ENCODE measurements at regions not wholly inside any gene's neighbourhood (a gene's known extent, or its start where the extent isn't known, plus 50 kb on each side); places are given as distances from the start of the nearest gene placed in this dataset.
A peak's percentile ranks its signal among the peaks of the same experiment; 100 is the strongest.

DNA sequence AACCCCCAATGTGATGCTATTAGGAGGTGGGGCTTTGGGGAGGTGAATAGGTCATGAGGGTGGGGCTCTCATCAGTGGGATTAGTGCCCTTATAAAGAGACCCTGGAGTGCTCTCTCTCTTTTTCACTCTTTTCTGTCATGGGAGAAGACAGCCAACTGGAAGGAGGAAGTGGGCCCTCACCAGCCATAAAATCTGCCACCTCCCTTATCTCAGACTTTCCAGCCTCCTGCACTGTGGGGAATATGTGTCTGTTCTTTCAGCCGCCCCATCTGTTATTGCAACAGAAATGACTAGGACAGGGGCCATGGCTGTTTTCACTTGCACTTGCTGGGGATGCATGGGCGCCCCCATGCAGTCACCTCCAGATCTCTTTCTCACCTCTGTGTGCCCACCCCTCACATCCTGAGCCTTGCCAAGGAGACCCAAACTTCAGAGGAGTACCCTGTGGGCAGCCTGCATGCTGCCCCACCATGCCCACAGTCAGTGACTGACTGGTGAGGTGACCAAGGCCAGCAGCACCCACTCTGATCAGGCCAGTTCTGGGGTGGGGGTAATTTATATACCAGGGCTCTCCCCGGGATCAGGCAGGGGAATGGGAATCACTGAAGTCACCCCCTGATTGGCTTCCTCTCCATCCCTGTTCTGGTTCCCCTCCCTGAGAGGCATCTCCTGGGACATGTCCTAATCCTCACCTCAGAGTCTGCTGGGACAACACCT, 118.4 kb downstream of the ANKRD60 start:
- no peak overlapping the region for H3K27ac Mint-ChIP-seq
- no peaks in the 10 kb centered on the region for H3K36me3 Mint-ChIP-seq
- CTCF ChIA-PET, result no interaction called here
- no peaks in the 10 kb centered on the region for H3K4me1 Mint-ChIP-seq
- H3K9me3 Mint-ChIP-seq, result no peaks in the 10 kb centered on the region
- DNase-seq, result no peak
- no peak overlapping the region for H3K4me3 Mint-ChIP-seq
- peaks cover 16% of the 10 kb centered on the region for H3K27me3 Mint-ChIP-seq

DNA sequence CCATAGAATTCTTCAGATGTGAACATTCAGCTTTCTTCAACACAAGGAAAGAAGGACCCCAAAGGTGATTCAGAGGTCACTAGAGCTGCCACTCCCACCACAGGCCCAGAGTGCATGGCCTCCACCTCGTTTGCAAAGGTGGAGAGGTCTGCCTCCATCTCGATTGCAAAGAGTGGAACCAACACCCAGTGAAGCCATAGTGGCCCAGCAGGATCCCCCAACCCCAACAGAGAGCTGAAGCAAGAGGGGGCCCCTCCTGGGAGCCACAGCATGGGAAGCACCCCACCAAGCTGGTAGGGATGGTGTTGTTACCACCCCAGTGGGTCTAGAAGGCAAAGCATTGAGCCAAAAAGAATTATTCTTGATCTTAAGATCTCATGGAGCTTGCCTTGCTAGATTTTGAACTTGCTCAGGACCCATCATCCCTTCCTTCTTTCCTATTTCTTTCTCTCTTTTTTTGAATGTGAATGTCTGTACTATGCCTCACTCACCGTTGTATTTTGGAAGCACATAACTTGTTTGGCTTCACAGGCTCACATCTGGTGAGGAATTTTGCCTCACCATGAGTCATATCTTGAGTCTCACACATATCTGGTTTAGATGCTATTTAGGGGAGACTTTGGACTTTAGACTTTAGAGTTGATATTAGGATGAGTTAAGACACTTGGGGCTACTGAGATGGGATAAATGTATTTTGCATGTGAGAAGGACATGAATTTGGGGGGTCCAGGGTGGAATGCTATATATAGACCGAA, 119.2 kb downstream of the ANKRD60 start:
- Mint-ChIP-seq H3K36me3 (no peaks in the 10 kb centered on the region), H3K27me3 (peaks cover 16% of the 10 kb centered on the region), H3K9me3 (no peaks in the 10 kb centered on the region), H3K27ac (no peak overlapping the region), H3K4me3 (no peak overlapping the region), H3K4me1 (no peaks in the 10 kb centered on the region)
- CTCF ChIA-PET, result no interaction called here
- DNase-seq, result no peak

DNA sequence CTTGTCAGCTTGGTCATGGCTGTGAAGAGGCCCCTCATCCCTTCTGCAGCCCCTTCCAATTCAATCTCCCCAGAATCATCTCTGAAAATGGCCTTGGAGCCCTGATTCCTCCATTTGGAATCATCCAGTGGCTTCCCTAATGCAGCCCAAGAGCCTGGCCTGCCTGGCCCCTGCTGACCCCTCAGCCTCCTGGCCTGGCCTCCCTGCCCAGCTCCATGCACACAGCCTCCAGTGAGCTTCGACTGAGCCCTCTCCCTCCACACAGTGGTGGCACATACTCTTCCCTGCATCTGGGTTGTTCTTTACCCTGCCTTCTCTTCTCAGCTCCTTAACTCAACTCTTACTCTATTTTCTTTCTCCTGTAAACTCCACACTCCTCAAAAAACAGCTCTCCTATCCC, 120.9 kb downstream of the ANKRD60 start:
- Mint-ChIP-seq H3K9me3 (no peaks in the 10 kb centered on the region), H3K4me3 (no peak overlapping the region), H3K36me3 (no peaks in the 10 kb centered on the region), H3K4me1 (no peaks in the 10 kb centered on the region), H3K27me3 (peaks cover 28% of the 10 kb centered on the region), H3K27ac (no peak overlapping the region)
- CTCF ChIA-PET, result no interaction called here
- no peak for DNase-seq

DNA sequence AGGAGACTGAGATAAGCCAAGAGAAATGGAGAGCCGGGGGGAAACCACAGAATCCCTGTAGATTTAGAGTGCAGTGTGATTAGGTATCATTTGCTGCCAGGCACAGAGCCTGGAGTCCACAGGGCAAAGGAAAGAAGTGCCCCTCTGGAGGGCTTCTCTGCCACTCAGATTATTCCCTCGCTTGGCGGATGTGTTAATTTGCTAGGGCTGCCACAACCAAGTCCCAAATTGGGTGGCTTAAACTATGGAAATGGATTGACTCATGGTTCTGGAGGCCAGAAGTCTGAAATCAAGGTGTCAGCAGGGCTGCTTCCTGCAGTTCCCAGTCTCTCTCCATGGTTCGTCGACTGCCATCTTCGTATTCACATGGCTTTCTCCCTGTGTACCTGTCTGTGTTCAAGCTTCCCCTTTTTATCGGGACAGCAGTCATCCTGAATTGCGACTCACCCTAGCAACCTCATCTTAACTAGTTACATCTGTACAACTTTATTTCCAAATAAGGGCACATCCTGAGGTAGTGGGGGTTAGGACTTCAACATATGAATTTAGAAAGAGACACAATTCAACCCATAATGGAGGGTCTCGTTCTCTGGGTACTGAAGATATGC, 122.2 kb downstream of the ANKRD60 start:
- Mint-ChIP-seq H3K9me3 (no peaks in the 10 kb centered on the region), H3K4me1 (no peaks in the 10 kb centered on the region), H3K4me3 (no peak overlapping the region), H3K27me3 (peaks cover 28% of the 10 kb centered on the region), H3K36me3 (no peaks in the 10 kb centered on the region), H3K27ac (no peak overlapping the region)
- DNase-seq, result no peak
- CTCF ChIA-PET, result no interaction called here

DNA sequence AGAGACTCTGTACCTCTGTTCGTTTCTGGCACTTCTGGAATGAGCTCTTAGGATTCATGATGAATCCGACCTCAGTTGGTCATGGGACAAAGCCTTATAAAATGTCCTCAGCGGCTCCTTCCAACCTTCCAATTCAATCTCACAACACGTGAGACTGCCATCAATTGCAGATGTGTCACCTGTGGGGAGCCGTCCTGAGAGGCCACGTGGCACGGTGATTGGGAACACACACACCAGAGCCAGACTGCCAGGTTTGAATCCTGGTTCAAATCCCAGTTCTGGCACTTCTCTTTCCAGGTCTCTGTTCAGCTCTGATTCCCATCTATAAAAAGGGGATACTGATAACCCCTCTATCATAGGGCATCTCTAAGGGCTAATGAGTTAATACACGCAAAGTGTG, 124.5 kb downstream of the ANKRD60 start:
- Mint-ChIP-seq H3K4me3 (no peak overlapping the region), H3K36me3 (no peaks in the 10 kb centered on the region), H3K27ac (no peak overlapping the region), H3K4me1 (no peaks in the 10 kb centered on the region), H3K9me3 (no peaks in the 10 kb centered on the region), H3K27me3 (peaks cover 24% of the 10 kb centered on the region)
- CTCF ChIA-PET, result no interaction called here
- DNase-seq, result no peak

DNA sequence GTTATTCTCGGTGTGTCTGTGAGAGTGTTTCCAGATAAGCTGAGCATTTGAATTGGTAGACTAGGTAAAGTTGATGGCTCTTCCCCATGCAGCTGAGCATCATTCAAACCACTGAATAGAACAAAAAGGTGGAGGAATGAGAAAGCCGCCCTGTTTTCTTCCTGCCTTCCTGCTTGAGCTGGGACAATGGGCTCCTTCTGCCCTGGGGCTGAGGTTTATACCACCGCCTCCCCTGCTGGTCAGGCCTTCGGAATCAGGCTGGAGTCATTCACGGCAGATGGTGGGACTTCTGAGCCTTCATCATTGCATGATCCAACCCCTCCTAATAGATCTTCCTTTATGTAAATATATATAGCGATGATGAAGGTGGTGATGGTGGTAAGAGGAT, 124.9 kb downstream of the ANKRD60 start:
- CTCF ChIA-PET, result no interaction called here
- H3K27ac Mint-ChIP-seq, result peak overlapping the region; percentile 16
- H3K4me1 Mint-ChIP-seq, result no peaks in the 10 kb centered on the region
- peaks cover 24% of the 10 kb centered on the region for H3K27me3 Mint-ChIP-seq
- no peak overlapping the region for H3K4me3 Mint-ChIP-seq
- DNase-seq, result no peak
- H3K36me3 Mint-ChIP-seq, result no peaks in the 10 kb centered on the region
- H3K9me3 Mint-ChIP-seq, result no peaks in the 10 kb centered on the region

DNA sequence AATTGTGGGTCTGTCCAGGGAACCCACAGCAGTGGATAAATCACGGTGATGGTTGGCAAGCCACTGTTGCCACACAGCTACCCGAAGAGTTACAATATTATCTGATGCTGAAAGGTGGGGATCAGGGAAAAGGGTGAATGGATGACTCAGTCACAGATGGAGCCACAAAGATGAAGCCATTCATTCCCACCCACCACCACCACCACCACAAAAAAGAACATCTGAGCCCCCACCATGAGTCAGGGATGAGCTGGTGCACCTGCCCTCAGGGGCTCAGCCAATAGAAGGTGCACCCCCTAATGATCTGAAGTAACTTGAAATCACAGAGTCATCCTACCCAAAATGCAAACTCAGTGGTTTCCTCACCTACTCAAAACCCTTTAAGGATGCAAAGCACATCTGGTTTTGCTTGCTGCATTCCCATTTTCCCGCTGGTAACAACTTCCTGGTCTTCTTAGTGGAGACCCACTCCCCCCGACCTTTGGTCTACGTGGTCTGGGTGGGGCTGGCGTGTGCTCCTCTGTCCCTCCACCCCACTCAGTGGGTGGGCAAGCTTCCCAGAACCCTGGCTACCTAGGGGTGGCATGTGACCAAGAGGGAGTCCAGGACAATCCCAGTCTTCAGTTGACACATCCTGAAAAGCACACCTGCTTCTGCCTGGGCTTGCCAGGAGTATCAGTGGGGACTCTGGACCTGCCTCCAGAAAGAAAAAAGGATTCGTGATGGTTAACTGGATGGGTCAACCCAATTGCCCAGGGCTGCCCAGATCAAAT, 125.5 kb downstream of the ANKRD60 start:
- H3K36me3 Mint-ChIP-seq, result no peaks in the 10 kb centered on the region
- H3K4me1 Mint-ChIP-seq, result no peaks in the 10 kb centered on the region
- CTCF ChIA-PET, result no interaction called here
- DNase-seq, result no peak
- peaks cover 24% of the 10 kb centered on the region for H3K27me3 Mint-ChIP-seq
- H3K4me3 Mint-ChIP-seq, result no peak overlapping the region
- no peak overlapping the region for H3K27ac Mint-ChIP-seq
- H3K9me3 Mint-ChIP-seq, result no peaks in the 10 kb centered on the region

DNA sequence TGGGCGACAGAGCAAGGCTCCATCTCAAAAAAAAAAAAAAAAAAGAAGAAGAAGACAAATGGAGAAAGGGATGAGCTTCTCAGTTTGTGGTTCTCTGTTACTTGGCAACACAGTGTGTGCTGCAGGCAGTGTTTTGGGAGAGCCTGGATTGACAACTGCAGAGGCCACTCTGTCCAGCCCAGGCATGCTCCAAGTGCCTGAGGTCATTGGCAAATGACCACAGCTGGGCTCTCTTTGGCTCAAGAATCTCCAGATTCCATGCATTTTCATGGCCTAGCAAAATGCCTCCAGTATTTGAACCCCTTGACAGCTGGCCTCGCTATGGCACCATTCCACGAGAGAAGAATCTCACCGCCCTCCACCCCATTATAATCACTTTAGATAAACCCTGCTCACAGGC, 126.2 kb downstream of the ANKRD60 start:
- H3K36me3 Mint-ChIP-seq, result no peaks in the 10 kb centered on the region
- no peak overlapping the region for H3K4me3 Mint-ChIP-seq
- H3K27ac Mint-ChIP-seq, result no peak overlapping the region
- DNase-seq, result no peak
- no peaks in the 10 kb centered on the region for H3K9me3 Mint-ChIP-seq
- H3K27me3 Mint-ChIP-seq, result peaks cover 20% of the 10 kb centered on the region
- no peaks in the 10 kb centered on the region for H3K4me1 Mint-ChIP-seq
- CTCF ChIA-PET, result no interaction called here

DNA sequence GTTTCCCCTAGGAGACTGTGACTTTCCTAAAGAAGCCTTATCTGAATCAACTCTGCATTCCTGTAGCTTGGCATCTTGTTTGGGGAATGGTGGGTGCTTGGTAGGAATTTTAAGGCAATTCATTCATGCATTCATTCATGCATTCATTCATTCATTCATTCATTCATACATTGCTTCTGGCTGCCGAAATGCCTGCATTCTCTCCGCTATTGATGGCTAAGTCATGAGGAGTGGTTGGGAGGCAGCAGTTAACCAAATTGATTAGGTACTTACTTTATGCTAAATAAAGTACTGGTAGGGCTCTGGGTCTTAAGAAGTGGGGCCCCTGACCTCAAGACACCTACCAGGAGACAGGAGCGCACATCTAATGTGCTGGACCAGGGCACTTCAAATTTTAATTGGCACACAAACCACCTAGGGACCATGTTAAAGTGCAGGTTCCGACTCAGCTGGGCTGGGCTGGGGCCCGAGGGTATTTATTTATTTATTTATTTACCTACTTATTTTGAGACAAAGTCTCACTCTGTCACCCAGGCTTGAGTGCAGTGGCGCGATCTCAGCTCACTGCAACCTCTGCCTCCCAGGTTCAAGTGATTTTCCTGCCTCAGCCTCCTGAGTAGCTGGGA, 127.6 kb downstream of the ANKRD60 start:
- Mint-ChIP-seq H3K27ac (no peak overlapping the region), H3K27me3 (peaks cover 25% of the 10 kb centered on the region), H3K36me3 (no peaks in the 10 kb centered on the region), H3K4me3 (no peak overlapping the region), H3K4me1 (no peaks in the 10 kb centered on the region), H3K9me3 (no peaks in the 10 kb centered on the region)
- CTCF ChIA-PET, result no interaction called here
- DNase-seq, result no peak

DNA sequence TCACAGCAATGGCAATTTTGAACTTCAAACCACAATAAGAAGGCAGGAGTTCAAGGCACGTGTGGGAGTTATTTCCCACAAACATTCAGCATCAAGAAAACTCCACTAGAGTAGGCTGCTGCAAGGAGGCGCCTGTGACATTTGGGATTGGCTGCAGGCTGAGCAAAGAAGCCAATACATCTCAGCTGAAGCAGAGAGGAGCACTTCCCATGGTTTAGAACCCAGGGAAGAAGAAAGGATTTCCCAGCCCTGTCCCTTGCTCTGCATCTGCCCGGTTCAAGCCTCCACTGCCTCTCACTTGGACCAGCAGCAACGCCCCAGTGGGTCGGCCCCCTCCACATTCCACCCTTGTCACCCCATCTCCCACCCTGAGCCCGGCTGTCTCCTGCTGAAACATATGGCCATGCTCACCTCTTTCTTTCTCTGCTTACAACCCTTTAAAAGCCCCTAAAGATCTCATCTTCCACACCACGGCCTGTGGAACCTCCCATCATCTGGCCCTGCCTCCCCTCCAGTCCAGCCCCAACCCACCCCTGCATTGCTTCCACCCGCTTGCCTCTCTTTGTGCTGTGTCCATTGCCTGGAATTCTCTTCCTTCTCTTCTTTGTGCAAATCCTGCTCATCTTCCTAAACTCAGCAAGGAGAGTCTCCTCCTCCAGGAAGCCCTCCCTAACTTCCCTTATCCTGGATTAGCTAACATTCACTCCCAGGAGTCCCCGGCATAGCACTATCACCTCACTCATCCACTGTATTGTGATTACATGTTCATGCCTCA, 128.3 kb downstream of the ANKRD60 start:
- H3K4me3 Mint-ChIP-seq, result no peak overlapping the region
- no peaks in the 10 kb centered on the region for H3K9me3 Mint-ChIP-seq
- H3K36me3 Mint-ChIP-seq, result no peaks in the 10 kb centered on the region
- no peaks in the 10 kb centered on the region for H3K4me1 Mint-ChIP-seq
- H3K27me3 Mint-ChIP-seq, result peaks cover 22% of the 10 kb centered on the region
- CTCF ChIA-PET, result no interaction called here
- no peak overlapping the region for H3K27ac Mint-ChIP-seq
- no peak for DNase-seq

DNA sequence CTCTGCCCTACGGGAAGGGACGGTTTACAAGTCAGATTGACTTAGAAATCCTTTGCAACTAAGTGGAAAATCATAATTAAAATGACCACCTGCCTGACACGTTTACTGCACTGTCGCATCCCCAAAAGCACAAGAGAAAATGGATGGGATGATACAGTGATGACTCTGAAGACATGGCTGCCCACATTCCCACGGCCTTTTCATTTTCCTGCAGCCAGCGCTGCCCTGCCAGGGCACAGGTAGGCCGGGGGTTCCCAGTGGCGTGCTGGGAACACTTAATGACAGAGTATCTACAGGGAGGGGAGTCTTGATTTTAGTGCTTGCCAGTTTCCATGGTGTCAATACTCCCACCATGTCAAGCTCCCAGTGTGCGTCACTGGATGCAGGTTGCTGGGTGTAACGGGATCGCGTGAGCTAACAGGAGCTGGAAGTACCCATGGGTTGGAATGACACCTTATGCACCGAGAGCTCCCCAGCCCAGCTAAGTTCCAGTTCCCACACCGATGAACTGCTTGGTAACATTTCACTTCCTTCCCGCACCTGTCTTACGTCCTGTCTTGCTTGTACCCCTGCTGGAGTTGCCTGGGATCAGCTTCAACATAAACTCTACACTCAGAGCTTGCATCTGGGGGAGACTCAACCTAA, 129.0 kb downstream of the ANKRD60 start:
- DNase-seq, result no peak
- H3K9me3 Mint-ChIP-seq, result no peaks in the 10 kb centered on the region
- no peaks in the 10 kb centered on the region for H3K36me3 Mint-ChIP-seq
- no peaks in the 10 kb centered on the region for H3K4me1 Mint-ChIP-seq
- H3K4me3 Mint-ChIP-seq, result no peak overlapping the region
- no peak overlapping the region for H3K27ac Mint-ChIP-seq
- H3K27me3 Mint-ChIP-seq, result peaks cover 22% of the 10 kb centered on the region
- CTCF ChIA-PET, result no interaction called here

DNA sequence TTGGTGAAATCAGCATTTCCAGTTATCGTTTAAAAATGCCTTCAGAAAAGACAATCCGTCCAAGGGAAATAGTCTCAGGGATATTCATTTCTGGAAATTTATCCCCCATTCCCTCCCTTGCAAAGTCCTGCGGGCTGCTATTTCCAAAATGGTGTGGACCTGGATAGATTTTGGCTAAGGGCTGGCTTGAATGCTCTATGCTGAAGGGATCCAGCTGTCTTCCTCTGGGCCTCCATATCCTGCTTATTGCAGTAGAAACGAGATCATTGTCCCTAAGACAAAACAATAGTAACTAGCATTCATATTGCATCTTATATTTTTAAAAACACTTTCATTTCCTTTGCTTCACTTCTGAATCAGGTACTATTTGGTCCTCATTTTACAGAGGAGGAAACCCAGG, 129.9 kb downstream of the ANKRD60 start:
- no peaks in the 10 kb centered on the region for H3K9me3 Mint-ChIP-seq
- no peak overlapping the region for H3K4me3 Mint-ChIP-seq
- no peak for DNase-seq
- no peak overlapping the region for H3K27ac Mint-ChIP-seq
- H3K36me3 Mint-ChIP-seq, result no peaks in the 10 kb centered on the region
- CTCF ChIA-PET, result no interaction called here
- H3K27me3 Mint-ChIP-seq, result peaks cover 20% of the 10 kb centered on the region
- no peaks in the 10 kb centered on the region for H3K4me1 Mint-ChIP-seq

DNA sequence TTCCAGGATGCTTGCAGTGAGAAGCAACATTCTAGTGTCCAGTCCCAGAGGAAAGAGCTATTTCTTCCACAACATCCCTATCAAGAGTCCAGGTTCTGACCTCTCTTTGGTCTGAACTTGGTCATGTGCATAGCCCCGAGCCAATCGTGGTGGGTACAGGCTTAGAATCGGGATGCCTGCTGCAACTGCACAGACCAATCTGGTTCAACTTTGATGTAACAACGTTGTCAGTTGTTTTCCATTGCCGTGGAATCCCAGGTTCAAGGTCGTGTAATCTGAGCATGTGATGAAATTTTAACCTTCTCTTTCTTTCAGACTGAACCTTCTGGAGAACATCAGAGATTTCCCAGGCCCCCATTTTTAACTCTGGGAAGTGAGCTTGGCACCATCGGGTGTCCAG, 130.5 kb downstream of the ANKRD60 start:
- Mint-ChIP-seq H3K27ac (no peak overlapping the region), H3K4me1 (no peaks in the 10 kb centered on the region), H3K27me3 (peaks cover 14% of the 10 kb centered on the region), H3K9me3 (no peaks in the 10 kb centered on the region), H3K36me3 (no peaks in the 10 kb centered on the region), H3K4me3 (no peak overlapping the region)
- DNase-seq, result no peak
- CTCF ChIA-PET, result interaction anchor here (1.6 kb wide), 1 partner anchor 11 kb away, joined by 6 read pairs; no protein-coding TSS in a partner anchor
